GM12891 (cell line): ENCODE measurements at regions not wholly inside any gene's neighbourhood (a gene's known extent, or its start where the extent isn't known, plus 50 kb on each side); places are given as distances from the start of the nearest gene placed in this dataset.
"Not testable (repeated sequence)": the region's sequence is repeated elsewhere in the genome, so short reads cannot be mapped to it uniquely, and the experiment has no call there.

Experiments used
- POLR2A ChIP-seq: IDR thresholded peaks from 2 replicates; pipeline ENCODE4 v1.6.1; 2011; ENCODE audit warnings: low read depth, low read length, control low read depth
- POLR2AphosphoS5 ChIP-seq: IDR thresholded peaks from 2 replicates; pipeline ENCODE4 v1.6.1; 2011; ENCODE audit warnings: low read depth, low read length, control low read depth

DNA sequence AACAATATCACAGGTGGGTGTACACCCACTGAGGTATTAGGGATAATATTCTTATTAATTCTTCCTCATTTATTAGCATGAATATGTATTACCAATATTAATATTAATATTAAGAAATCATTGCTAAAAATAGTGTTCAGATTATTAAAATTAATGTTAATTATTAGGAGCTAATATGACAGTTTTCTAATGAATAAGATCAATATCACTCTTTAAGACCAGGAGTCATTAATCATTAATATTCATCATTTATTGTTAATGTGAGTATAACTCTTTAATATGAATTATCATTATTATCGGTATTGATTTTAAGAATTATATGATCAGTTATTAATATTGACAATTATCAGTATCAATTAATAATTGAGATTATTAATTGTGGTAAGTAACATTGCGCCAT, 62.5 kb downstream of the DEFB131A start:
- not testable (repeated sequence) for TF ChIP-seq POLR2A, POLR2AphosphoS5
